Left renal cortex interstitium (tissue), 4 donors: ENCODE measurements at regions not wholly inside any gene's neighbourhood (a gene's known extent, or its start where the extent isn't known, plus 50 kb on each side); places are given as distances from the start of the nearest gene placed in this dataset.
"Not testable (repeated sequence)": the region's sequence is repeated elsewhere in the genome, so short reads cannot be mapped to it uniquely, and the experiment has no call there.

Experiments
- DNase-seq, 4 donors: peaks; one replicate each; pipeline ENCODE4 v3.0.0-alpha.2; 2013; ENCODE audit warnings: low read depth in 4 of 4, low spot score in 2 of 4, missing footprints in 1 of 4

DNA sequence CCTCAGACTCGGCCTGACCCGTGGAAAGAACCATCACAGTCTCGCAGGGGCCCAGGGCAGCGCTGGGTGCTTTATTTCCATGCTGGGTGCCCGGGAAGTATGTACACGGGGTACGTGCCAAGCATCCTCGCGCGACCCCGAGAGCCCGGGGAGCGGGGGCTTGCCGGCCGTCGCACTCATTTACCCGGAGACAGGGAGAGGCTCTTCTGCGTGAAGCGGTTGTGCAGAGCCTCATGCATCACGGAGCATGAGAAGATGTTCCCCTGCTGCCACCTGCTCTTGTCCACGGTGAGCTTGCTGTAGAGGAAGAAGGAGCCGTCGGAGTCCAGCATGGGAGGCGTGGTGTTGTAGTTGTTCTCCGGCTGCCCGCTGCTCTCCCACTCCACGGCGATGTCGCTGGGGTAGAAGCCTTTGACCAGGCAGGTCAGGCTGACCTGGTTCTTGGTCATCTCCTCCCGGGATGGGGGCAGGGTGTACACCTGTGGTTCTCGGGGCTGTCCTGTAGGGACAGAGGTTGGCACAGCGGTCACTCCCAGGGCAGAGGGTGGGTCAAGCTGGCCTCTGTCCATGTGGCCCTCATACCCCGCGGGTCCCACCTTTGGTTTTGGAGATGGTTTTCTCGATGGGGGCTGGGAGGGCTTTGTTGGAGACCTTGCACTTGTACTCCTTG, 242.8 kb downstream of the TMEM121 start:
- not testable (repeated sequence) for DNase-seq

DNA sequence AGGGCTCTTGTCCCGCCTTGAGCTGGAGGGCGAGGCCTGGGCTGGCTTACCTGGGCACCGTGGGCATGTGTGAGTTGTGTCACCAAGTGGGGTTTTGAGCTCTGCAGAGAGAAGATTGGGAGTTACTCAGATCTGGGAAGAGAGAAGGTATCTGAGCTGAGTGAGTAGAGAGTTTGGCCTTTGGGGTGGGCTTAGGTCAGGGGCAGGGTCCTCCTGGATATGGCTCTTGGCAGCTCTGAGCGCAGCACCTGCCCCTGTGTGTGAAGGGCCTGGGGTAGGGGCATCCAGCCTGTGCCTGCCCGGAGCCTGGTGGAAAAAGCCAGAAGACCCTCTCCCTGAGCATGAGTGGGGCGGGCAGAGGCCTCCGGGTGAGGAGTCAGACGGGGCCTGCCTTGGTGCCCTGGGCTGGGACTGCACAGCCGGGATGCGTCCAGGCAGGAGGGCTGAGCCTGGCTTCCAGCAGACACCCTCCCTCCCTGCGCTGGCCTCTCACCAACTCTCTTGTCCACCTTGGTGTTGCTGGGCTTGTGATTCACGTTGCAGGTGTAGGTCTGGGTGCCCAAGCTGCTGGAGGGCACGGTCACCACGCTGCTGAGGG, 244.3 kb downstream of the TMEM121 start:
- not testable (repeated sequence) for DNase-seq

DNA sequence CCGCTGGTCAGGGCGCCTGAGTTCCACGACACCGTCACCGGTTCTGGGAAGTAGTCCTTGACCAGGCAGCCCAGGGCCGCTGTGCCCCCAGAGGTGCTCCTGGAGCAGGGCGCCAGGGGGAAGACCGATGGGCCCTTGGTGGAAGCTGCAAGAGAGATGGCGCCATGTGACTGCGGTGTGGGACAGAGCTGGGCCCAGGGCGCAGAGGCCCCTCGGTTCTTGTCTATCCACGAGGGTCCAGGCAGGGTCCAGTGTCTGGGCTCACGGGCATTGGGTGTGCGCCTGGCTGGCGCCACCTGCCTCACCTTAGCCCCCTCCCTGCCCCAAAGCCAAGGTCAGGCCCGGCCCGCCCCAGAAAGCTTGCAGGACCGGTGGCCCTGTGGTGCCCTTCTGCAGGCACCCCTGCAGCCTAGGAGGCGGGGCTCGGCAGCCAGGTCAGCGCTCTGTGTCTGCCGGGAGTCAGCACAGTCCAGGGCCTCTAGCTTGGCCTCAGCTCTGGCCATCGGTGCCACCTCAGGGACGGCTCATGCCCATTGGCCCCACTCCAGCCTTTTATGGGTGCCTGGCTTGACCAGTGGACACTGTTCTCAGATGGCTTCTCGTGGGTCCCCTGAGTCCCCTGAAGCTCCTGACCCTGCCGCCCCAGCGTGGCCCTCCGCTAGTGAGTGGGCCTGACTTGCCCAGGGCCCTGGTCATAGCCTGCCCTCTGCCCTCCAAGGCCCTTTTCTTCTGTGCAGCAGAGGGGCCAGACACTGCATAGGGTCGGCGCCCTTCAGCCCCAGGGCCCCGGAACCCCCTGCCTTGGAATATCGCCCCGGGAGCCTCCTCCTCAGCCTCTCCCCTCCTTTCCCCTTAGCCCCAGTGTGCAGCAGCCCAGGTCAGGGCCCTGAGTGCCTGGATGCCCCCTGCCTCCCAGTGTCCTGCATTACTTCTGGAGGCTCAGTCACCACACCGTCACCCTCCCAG, 245.2 kb downstream of the TMEM121 start:
- DNase-seq: not testable (repeated sequence)

DNA sequence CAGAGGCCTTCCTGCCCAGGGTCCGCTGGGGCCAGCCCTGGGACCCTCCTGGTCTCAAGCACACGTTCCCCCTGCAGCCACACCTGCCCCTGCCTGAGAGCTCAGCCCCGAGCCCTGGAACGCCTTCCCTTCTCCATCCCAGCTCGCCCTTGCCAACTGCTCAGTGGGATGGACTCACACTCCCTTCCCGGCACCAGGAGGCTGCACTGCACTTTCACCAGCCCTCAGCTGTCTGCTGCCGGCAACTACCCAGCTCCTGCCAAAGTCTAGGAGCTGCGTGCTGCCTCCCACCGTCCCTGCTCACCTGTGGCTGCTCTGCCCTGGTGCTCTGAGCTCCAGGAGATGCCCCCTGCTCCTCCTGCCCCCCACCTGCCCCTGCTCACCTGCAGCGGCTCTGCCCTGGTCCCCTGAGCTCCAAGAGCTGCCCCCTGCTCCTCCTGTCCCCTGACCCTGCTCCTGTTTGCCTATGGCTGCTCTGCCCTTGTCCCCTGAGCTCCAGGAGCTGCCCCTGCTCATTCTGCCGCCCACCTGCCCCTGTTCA, 246.4 kb downstream of the TMEM121 start:
- not testable (repeated sequence) for DNase-seq

DNA sequence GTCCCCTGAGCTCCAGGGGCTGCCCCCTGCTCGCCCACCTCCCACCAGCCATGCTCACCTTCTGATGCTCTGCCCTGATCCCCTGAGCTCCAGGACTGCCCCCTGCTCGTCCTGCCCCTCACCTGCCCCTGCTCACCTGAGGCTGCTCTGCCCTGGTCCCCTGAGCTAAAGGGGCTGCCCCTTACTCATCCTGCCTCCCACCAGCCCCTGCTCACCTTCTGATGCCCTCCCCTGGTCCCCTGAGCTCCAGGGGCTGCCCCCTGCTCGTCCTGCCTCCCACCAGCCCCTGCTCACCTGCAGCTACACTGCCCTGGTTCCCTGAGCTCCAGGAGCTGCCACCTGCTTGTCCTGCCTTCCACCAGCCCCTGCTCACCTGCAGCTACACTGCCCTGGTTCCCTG, 247.2 kb downstream of the TMEM121 start:
- DNase-seq: no peak

DNA sequence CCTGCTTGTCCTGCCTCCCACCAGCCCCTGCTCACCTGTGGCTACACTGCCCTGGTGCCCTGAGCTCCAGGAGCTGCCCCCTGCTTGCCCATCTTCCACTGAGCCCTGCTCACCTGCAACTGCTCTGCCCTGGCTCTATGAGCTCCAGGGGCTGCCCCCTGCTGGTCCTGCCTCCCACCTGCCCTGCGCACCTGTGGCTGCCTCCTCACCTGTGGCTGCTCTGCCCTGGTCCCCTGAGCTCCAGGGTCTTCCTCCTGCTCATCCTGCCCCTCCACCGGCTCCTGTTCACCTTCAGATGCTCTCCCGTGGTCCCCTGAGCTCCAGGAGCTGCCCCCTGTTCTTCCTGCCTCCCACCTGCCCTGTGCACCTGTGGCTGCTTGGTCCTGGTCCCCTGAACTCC, 247.6 kb downstream of the TMEM121 start:
- no peak for DNase-seq

DNA sequence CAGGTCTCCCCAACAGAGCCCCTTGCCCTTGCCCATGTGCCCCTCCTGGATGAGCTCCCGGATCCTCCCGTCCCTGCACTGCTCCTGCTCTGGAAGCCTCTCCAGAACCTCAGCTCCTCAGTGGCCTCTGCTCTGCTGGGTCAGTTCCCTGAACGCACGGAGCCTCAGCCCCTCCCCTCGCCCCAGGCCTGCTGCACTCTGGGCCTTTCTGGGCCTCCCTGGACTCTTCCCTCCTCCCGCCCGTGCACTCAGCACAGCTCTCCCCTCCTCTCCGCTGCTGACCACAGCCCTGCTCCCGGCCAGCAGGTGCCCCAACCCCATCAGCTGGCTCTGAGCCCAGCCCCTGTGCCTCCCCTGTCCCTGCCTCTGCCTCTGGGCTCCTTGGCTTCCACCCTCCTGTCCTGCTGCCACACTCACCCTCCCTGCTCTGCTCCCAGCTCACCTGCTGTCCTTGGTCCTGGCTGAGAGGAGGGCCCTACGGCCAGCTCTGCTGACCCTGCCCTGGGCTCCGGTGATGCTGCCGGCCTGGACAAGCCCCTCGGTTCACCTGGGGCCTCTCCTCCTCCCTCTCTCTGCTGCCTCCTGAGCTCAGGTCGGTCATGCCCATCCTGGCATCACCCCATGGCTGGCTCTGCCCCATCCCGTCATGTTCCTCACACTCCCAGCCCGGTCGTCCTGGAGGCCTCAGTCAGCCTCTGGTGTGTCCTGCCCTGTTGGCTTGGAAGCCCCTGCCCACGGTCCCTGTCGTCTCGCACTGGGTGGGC, 248.4 kb downstream of the TMEM121 start:
- DNase-seq: not testable (repeated sequence)

DNA sequence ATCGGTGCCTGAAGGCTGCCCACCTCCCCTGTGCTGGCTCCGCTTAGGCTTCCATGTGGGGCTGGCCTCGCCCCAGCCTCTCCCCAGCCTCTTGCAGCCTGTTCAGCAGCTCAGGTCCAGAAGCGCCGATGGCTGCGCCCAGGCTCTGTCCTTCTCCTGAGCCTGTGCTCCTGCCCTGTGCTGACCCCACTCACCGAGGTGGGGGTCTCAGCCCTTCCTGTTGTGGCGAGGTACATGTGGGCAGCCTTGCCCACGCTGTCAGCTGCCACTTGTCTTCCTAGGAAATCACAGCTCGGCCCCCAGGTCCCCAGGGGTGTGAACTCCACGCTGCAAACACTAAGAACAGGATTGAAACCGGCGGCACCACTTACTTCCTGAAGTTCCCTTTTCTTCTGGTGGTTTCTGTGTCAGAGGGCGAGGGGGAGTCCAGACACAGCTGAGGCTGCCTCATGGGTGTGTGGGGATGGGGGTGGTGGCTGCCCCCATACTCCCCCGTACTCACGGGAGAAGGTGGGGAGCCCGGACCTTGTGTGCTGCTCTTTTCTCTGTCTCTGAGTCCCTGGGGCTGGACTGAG, 249.1 kb downstream of the TMEM121 start:
- DNase-seq: not testable (repeated sequence)

DNA sequence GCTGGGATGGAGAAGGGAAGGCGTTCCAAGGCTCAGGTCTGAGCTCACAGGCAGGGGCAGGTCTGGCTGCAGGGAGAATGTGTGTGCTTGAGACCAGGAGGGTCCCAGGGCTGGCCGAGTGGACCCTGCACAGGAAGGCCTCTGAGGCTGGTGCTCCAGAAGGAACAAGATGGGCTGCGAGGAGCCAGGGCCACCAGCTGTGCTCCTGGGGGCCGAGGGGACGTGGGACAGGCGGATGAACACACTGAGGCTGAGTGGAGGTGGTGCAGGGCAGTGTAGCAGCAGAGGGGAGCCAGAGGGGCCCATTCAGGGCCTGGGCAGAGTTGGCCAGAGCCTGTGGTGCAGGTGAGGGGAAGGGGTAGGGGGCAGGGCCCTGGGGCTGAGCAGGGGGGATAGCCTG, 249.7 kb downstream of the TMEM121 start:
- DNase-seq: not testable (repeated sequence)

DNA sequence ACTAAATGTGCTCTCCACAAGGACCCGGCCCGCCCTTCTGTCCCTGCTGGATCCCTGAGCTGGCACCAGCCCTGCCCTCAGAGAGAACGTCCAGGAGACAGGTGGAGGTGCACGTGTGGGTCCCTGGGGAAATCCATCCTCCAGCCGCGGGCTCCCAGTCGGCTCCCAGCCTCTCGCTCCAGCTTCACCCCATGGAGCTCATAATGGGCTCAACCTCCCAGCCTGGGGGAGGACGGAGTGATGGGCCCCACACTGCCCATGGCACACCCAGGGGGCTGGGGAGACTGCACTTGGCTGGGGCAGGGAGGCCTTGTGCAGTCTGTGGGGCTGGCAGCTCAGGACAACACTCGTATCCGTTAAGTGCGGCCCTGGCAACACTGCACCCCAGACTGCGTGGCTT, 250.5 kb downstream of the TMEM121 start:
- DNase-seq: no peak

DNA sequence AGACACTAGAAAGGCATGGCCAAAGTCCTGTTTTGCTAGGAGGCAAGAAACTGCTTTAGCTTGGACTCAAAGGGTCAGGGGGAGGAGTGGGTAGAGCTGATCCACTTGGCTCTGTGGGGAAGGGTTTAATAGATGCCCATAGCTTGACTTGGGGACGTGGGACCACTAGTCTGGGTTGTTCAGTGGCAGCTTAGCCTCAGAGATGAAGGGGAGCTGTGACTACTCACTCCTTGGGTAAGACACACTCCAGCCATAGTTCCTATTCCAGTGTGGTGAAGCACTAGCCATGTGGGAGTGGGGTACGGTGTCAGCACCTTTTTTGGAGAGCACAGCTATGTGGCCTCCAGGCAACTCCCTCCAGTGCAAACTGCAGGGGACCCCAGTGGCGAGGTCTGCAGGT, 257.3 kb downstream of the TMEM121 start:
- no peak for DNase-seq

DNA sequence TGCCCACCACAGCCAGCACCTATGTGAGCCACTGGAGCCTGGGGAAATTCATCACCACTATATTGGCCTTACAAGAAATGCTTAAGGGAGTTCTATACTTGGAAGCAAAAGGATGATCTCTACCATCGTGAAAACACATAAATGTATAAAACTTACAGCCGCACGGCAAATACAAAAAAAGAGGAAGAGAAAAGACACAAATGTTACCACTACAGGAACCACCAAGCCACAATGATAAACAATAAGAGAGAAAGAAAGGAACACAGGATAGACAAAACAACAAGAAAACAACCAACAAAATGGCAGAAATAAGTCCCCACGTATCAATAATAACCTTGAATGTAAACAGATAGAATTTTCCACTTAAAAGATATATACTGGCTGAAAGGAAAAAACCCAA, 267.5 kb downstream of the TMEM121 start:
- DNase-seq: no peak

DNA sequence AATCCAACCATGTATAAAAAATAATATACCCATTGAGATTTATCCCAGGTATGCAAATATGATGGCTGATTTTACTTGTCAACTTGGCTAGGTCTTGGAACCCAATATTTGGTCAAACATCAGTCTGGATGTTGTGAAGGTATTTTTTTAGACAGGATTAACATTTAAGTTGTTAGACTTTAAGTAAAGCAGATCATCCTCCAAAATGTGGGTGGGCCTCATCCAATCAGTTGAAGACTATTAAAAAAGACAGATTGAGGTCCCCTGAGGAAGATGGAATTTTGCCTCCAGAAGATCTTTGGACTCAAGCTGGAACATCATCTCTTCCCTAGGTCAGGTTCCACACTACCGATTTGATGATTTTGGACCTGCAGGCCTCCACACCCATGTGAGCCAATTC, 271.2 kb downstream of the TMEM121 start:
- no peak for DNase-seq

DNA sequence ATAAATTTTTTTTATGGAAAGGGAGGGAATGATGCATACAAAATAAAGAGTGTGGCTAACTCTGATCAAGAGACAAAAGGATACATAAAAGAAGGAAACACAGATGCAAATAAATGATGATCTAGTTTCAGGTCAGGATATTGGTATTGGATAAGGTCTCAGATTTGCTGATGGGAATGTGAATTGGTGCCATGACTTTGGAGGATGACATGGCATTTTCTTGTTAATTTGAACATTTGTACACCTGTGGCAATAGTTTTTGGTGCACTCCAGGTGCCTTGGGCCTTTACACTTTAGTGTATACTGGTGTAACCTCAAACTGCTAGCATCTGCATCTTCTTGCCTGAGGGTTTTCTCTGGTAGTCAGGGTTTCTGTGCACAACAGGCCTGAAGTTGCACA, 279.3 kb downstream of the TMEM121 start:
- no peak for DNase-seq

DNA sequence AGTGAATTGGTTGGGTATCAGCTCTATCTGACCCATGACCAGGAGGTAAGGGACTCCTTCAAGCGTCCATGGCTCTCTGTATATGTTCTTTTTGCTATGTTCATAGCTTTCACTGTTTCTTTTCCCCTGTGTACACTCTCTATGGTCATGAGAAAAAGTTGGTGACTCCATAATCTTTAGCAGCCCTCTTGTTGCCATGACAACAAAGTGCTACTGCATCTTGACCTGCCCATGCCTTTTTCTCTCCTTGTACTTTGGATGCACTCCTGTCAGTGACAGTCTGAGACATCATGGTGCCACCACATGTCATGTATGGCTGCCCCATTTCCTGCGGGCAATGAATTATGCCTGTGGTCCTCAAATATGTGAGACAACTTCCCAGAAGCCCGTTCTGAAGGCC, 280.2 kb downstream of the TMEM121 start:
- no peak for DNase-seq

DNA sequence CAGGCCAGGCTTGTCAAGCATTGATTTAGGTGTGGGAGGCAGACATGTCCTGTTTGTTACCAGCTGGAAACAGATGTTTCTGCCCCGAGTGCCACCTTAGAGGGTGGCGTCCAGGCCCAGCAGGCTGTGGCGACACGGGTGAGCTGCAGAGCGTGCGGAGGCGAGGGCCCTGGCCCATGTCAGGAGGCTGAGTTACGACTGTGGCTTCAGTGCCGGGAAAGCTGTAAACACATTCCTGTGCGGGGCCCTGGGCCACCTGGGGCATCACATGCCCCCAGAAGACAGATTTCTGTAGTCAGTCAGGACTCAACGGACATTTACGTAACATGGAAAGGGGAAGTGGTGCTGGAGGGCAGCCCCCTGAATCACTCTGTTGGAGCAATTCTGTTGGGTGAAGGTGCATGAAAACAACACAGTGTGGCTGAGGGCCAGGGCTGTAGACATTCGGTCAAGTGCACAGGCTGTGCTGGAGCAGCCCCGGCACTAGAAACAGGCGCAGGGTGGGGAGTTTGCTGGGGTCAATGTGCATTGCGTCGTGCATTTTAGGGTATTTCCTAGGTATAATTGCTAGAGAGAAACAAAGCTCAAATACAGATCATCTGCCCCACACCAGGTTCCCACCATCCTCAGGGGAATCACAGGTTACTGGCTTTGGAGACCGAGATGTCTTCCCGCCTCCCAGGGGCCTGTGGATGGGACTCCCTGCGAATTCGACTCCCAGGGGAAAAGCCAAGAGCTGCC, 291.8 kb downstream of the TMEM121 start:
- DNase-seq: no peak

DNA sequence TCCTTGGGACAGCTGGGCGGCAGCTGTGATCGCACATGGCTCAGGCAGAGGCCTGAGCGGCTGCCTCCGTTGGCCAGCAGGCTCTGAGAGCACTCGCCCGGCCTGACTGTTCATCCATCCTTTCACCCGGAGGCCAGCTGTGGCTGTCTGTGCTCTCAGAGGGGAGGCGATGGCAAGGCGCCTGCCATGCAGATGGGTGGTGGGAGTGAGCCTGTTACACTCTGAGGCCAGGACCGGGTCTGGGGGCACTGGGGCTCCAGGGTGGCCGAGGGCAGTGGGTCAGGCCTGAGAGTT, 292.3 kb downstream of the TMEM121 start:
- DNase-seq: no peak

DNA sequence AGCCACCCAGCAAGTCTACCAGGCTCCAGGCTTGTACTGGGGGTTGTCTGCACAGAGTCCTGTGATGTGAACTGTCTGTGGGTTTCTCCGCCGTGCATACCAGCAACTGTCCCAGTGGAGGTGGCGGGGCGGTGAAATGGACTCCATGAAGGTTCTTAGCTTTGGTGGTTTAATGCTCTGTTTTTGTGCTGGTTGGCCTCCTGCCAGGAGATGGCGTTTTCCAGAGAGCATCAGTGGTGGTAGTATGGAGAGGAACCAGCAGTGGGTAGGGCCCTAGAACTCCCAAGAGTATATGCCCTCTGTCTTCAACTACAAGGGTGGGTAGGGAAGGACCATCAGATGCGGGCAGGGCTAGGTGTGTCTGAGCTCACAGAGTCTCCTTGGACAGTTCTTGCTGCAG, 303.8 kb downstream of the TMEM121 start:
- DNase-seq: no peak

DNA sequence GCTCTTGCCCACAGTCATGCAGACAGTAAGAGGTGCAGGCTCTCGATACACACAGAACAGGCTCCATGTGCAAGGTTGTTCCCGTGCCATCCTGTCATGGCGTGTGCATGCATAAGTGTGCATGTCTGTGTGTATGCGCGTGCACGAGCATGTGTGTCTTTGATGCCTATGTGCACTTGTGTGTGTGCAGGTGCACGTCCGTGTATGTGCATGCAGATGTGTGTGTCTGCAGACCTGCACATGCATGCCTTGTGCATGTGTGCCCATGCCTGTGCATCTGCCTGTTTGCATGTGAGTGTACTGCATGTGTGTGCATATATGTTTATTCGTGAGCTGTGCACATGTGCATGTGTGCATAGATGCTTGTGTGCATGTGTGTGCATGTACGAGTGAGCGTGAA, 309.8 kb downstream of the TMEM121 start:
- DNase-seq: no peak

DNA sequence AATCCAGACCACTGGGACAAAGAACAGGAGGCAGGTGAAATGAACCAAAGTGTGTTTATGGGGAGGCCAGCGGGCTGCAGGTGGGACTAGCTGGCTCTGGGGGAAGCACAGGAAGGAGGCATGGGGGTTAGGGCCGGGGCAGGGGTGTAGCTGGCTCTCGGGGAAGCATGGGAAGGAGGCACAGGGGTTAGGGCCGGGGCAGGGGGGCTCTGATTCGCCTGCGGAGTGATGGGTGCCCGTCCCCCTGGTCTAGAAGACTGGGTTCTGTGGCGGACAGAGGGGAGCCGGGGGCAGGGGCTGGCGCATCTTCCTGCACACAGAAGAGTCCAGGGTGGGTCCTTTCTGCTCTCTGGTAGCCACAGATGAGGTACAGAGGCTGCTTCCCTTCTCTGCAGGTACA, 310.3 kb downstream of the TMEM121 start:
- DNase-seq: no peak
